ENCODE measurements at regions not wholly inside any gene's neighbourhood (a gene's known extent, or its start where the extent isn't known, plus 50 kb on each side); places are given as distances from the start of the nearest gene placed in this dataset.

GRCh38 chr15:62250186-62250585, 85.1 kb upstream of the C2CD4B start:
- no peak for TF ChIP-seq CTCF (conservative IDR thresholded peaks at IDR 0.05)
- TF ChIP-seq ZFX (IDR thresholded peaks at IDR 0.05) = no peak
